Fibroblast of lung (primary cell): ENCODE measurements at regions not wholly inside any gene's neighbourhood (a gene's known extent, or its start where the extent isn't known, plus 50 kb on each side); places are given as distances from the start of the nearest gene placed in this dataset.

Source experiments
- EZH2 ChIP-seq: IDR thresholded peaks from 2 replicates; pipeline ENCODE4 v1.5.1; 2012; ENCODE audit warnings: low read length, control low read depth, mild to moderate bottlenecking; ENCODE audit errors: missing control alignments
- TF ChIP-seq, protein P1 (sequence below), 2 donors: IDR thresholded peaks in 1 of 2; conservative IDR thresholded peaks in 1 of 2; 1 replicate in 1 of 2; 2 replicates in 1 of 2; pipeline ENCODE4 v1.5.1; 2011 to 2012; ENCODE audit warnings: low read length in 2 of 2, control low read depth in 1 of 2, inconsistent platforms in 1 of 2, low read depth in 1 of 2, mild to moderate bottlenecking in 1 of 2

DNA sequence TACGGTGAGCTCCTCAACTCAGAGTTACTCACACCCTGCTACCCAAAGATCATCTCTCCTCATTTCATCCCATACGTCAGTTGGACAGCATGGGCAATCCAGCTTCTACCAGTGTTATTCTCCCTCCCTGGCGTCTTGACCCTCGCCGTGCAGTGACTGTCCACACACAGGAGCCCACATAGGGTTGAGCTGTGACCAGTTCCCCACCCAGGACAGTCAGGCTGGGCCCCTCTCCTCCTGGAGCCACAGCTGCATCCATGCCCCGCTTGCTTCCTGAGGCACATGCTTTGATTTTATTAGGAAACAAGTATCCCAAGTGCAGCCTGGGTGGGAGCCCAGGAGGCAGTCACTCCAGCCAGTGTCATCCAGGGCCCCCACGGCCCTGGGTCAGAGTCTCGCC is 140.3 kb upstream of the SFSWAP start:
- TF ChIP-seq, protein P1, sequence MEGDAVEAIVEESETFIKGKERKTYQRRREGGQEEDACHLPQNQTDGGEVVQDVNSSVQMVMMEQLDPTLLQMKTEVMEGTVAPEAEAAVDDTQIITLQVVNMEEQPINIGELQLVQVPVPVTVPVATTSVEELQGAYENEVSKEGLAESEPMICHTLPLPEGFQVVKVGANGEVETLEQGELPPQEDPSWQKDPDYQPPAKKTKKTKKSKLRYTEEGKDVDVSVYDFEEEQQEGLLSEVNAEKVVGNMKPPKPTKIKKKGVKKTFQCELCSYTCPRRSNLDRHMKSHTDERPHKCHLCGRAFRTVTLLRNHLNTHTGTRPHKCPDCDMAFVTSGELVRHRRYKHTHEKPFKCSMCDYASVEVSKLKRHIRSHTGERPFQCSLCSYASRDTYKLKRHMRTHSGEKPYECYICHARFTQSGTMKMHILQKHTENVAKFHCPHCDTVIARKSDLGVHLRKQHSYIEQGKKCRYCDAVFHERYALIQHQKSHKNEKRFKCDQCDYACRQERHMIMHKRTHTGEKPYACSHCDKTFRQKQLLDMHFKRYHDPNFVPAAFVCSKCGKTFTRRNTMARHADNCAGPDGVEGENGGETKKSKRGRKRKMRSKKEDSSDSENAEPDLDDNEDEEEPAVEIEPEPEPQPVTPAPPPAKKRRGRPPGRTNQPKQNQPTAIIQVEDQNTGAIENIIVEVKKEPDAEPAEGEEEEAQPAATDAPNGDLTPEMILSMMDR (conservative IDR thresholded peaks at IDR 0.05 in 1 of 2, IDR thresholded peaks at IDR 0.05 in 1 of 2; ENCODE audit: low read depth in 1 of 2, low read length in 2 of 2), result no peak
- no peak for TF ChIP-seq EZH2
